ENCODE measurements at regions not wholly inside any gene's neighbourhood (a gene's known extent, or its start where the extent isn't known, plus 50 kb on each side); places are given as distances from the start of the nearest gene placed in this dataset.
"Not testable (repeated sequence)": the region's sequence is repeated elsewhere in the genome, so short reads cannot be mapped to it uniquely, and the experiment has no call there.

GRCh38 chr17:71503710-71504465, 616.9 kb upstream of the SOX9 start:
- DNase-seq (ENCODE audit: low spot score in 2 of 2) (no peak), FAIRE-seq (no peak)

GRCh38 chr17:71505200-71505599, 615.6 kb upstream of the SOX9 start:
- no peak for FAIRE-seq
- DNase-seq (ENCODE audit: low spot score in 2 of 2): no peak

DNA sequence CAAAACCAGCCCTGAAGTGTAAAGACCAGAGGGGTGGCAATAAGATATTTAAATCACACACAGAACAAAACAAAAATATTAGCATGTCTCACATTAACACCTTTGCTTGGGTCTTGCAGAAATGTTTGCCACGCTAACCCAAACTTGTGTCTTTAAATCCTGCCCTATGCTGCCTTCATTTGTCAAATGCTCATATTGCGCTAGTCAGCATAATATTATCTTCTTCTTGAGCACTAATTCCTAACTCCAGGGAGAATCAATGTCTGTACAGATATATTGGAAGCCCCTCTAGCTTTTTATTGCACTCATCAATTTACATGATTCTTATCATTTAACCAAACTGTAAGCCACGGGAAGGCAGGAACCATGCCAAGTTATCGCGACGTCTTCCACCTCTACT, 614.8 kb upstream of the SOX9 start:
- DNase-seq (ENCODE audit: low spot score in 2 of 2) (no peak), FAIRE-seq (no peak)

GRCh38 chr17:71511266-71511995, 609.4 kb upstream of the SOX9 start:
- no peak for DNase-seq (ENCODE audit: low spot score in 2 of 2)
- no peak for FAIRE-seq

GRCh38 chr17:71513725-71514124, 607.1 kb upstream of the SOX9 start:
- FAIRE-seq; DNase-seq (ENCODE audit: low spot score in 2 of 2): not testable (repeated sequence)

DNA sequence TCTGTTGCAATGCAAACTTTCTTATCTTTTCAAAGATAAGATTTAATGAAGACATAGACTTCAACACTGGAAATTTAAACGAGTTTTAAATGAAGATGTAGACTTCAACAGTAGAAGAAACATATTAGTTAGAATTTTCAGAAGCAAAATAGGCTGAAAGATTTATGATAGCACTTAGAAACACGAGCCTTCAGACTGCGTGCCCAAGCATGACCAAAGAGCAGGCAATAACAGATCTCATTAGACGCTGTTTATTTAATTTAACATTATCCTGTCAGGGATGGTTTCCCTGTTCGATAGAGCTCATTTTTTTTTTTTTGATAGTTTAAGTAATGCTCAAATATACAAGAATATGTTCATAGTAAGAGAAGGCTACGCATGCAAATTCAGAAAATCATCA, 604.7 kb upstream of the SOX9 start:
- FAIRE-seq: no peak
- no peak for DNase-seq (ENCODE audit: low spot score in 2 of 2)

GRCh38 chr17:71519285-71519684, 601.5 kb upstream of the SOX9 start:
- no peak for FAIRE-seq
- no peak for DNase-seq (ENCODE audit: low spot score in 2 of 2)

GRCh38 chr17:71521724-71522123, 599.1 kb upstream of the SOX9 start:
- FAIRE-seq (no peak), DNase-seq (ENCODE audit: low spot score in 2 of 2) (no peak)

DNA sequence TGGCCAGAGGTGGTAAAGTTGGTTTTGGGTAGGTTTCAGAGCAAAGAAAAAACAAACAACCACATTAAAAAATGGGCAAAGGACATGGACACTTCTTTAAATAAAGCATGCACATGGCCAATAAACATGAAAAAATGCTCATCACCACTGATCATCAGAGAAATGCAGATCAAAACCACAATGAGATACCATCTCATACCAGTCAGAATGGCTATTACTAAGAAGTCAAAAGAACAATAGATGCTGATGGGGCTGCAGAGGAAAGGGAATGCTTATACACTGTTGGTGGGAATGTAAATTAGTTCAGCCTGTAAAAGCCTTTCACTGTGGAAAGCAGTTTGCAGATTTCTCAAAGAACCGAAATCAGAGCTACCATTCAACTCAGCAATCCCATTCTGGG, 598.4 kb upstream of the SOX9 start:
- no peak for FAIRE-seq
- no peak for DNase-seq (ENCODE audit: low spot score in 2 of 2)

DNA sequence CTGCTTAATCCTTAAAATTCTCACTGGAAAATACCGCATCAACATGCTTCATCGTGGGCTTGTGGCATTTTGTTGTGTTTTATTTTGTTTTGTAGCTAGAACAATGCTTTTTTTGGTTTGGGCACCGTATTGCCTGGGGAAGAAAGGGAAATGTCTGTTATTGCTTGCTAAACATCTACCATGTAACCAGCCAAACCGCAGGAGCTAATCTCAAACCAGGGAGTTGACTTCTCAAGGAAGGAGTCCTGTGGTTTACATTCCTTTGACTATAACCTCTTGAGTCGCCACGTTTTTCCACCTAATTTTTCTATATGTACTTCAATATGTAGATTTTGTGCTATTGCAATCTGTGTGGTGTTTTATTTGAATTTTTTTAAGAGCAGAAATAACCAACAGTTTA, 593.5 kb upstream of the SOX9 start:
- FAIRE-seq (no peak), DNase-seq (ENCODE audit: low spot score in 2 of 2) (no peak)

GRCh38 chr17:71528210-71528609, 592.6 kb upstream of the SOX9 start:
- FAIRE-seq (no peak), DNase-seq (ENCODE audit: low spot score in 2 of 2) (no peak)

- DNase-seq (ENCODE audit: low spot score in 2 of 2) (no peak), FAIRE-seq (no peak)
Measured at GRCh38 chr17:71530248-71530647, 590.6 kb upstream of the SOX9 start.

DNA sequence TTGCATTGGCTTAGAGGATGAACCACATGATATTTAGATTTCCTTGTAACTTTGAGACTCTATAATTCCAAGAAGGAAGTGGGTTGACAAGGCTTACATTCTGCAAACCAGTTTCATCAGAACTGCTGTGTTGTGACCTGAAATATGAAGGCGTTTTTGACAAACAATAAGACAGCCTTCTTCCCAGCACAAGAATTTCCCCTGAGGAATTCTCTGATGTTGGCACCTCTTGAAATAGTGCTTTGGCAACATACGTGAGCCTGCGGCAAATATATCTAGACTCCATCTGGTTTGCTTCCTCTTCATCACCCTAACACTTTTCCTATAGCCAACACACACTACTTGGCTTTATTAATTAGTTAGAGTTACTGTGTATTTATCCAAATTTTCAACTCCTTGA, 585.5 kb upstream of the SOX9 start:
- FAIRE-seq: no peak
- no peak for DNase-seq (ENCODE audit: low spot score in 2 of 2)

- DNase-seq (ENCODE audit: low spot score in 2 of 2): no peak
- no peak for FAIRE-seq
Measured at GRCh38 chr17:71546419-71546818, 574.4 kb upstream of the SOX9 start.

- FAIRE-seq: no peak
Measured at GRCh38 chr17:71547904-71548303, 572.9 kb upstream of the SOX9 start.

GRCh38 chr17:71548540-71549190, 572.2 kb upstream of the SOX9 start:
- DNase-seq (ENCODE audit: low spot score in 2 of 2) (no peak), FAIRE-seq (no peak)

More at GRCh38 chr17:71547904-71548303, 572.9 kb upstream of the SOX9 start:
- no peak for DNase-seq (ENCODE audit: low spot score in 2 of 2)

- DNase-seq (ENCODE audit: low spot score in 2 of 2): no peak
- no peak for FAIRE-seq
Measured at GRCh38 chr17:71550675-71551074, 570.1 kb upstream of the SOX9 start.

DNA sequence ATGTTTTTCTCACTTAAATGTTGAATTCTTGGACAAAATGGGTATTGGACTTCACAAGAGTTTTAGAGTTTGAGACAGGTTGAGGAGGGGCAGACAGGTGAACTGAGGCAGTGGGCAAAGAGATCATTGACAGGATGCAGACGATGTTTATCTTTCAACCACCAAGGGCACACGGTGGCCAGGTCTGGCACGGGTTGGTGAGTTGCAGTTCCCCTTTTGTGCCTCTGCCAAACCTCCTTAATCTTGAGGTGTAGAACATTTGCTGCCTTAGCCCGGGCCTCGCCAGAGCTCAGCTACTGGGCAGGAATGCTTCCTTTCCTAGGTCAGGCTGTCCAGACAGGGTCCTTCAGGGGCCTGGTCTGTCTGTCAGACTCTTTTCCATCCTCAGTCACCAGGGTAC, 567.4 kb upstream of the SOX9 start:
- FAIRE-seq: no peak
- DNase-seq (ENCODE audit: low spot score in 2 of 2): no peak

GRCh38 chr17:71558901-71559300, 561.9 kb upstream of the SOX9 start:
- FAIRE-seq: no peak

GRCh38 chr17:71572343-71572742, 548.5 kb upstream of the SOX9 start:
- FAIRE-seq: no peak
- DNase-seq (ENCODE audit: low spot score in 2 of 2): no peak

More at GRCh38 chr17:71558901-71559300, 561.9 kb upstream of the SOX9 start:
- no peak for DNase-seq (ENCODE audit: low spot score in 2 of 2)

- FAIRE-seq: no peak
- DNase-seq (ENCODE audit: low spot score in 2 of 2): no peak
Measured at GRCh38 chr17:71578446-71578845, 542.4 kb upstream of the SOX9 start.

- FAIRE-seq: no peak
- DNase-seq (ENCODE audit: low spot score in 2 of 2): no peak
Measured at GRCh38 chr17:71580220-71580619, 540.6 kb upstream of the SOX9 start.

All from frontal cortex (tissue), 3 donors.